Left lung (tissue), 4 donors: ENCODE measurements at regions not wholly inside any gene's neighbourhood (a gene's known extent, or its start where the extent isn't known, plus 50 kb on each side); places are given as distances from the start of the nearest gene placed in this dataset.

Source experiments
- ATAC-seq: fragments of 200-7000 bp; cut with Tn5 transposase; one replicate; pipeline ENCODE4 v1.9.1; 2020; ENCODE audit warnings: moderate library complexity
- DNase-seq, 4 donors: peaks; one replicate each; pipeline ENCODE4 v3.0.0-alpha.2; 2013 to 2020
- H3K27ac ChIP-seq, 2 donors: fragments of 200-600 bp; sonication (generic) in 1 of 2; one replicate each; pipeline versions ENCODE4 v1.5.0 to v1.8.0; 2020 to 2021
- H3K27me3 ChIP-seq, 2 donors: fragments of 200-600 bp; sonication (generic) in 1 of 2; one replicate each; pipeline versions ENCODE4 v1.5.0 to v1.8.0; 2020 to 2021
- H3K36me3 ChIP-seq, 2 donors: fragments of 200-600 bp; sonication (generic) in 1 of 2; one replicate each; pipeline versions ENCODE4 v1.5.0 to v1.8.0; 2020 to 2021
- H3K4me1 ChIP-seq, 2 donors: fragments of 200-600 bp; one replicate each; pipeline ENCODE4 v1.8.0; 2021
- H3K4me3 ChIP-seq, 2 donors: fragments of 200-600 bp; sonication (generic) in 1 of 2; one replicate each; pipeline versions ENCODE4 v1.5.0 to v1.8.0; 2020 to 2021; ENCODE audit warnings: mild to moderate bottlenecking in 1 of 2
- H3K9me3 ChIP-seq, 2 donors: fragments of 200-600 bp; sonication (generic) in 1 of 2; one replicate each; pipeline versions ENCODE4 v1.5.0 to v1.8.0; 2020 to 2021
- CTCF ChIP-seq, 2 donors: fragments of 200-600 bp; sonication (generic) in 1 of 2; IDR thresholded peaks; one replicate each; pipeline versions ENCODE4 v1.5.0 to v1.8.0; 2021; ENCODE audit warnings: antibody characterized with exemption in 2 of 2
- intact Hi-C, 2 donors: fragments of 100-400 bp; cut with DNase I; formaldehyde crosslinking; loops; one replicate each; pipeline versions ENCODE4 v1.11.2 to v1.14.2; 2022
- donor health status: DM: no; HTN: yes; CAD: no.
- donor health status: DM: no; HTN: no; CAD: no.

- no peaks in the 10 kb centered on the region for H3K27me3 ChIP-seq
- no peaks in the 10 kb centered on the region for H3K36me3 ChIP-seq
- no peak overlapping the region for H3K4me3 ChIP-seq
- no peak for DNase-seq
- no peak for ATAC-seq
- H3K4me1 ChIP-seq = no peaks in the 10 kb centered on the region
- intact Hi-C loops = no loop called here
- H3K27ac ChIP-seq = no peak overlapping the region
- TF ChIP-seq CTCF (IDR thresholded peaks at IDR 0.05) = no peak
- no peaks in the 10 kb centered on the region for H3K9me3 ChIP-seq
Measured at GRCh38 chr5:18117968-18118367, 483.7 kb downstream of the TAF11L14 start.

- intact Hi-C loops = no loop called here
- DNase-seq = peak in 1 of 4 donors; percentile 33
- no peak for ATAC-seq
- H3K36me3 ChIP-seq = no peaks in the 10 kb centered on the region
- H3K4me1 ChIP-seq = no peaks in the 10 kb centered on the region
- H3K4me3 ChIP-seq = no peak overlapping the region
- H3K9me3 ChIP-seq = no peaks in the 10 kb centered on the region
- no peak for TF ChIP-seq CTCF (IDR thresholded peaks at IDR 0.05)
- no peaks in the 10 kb centered on the region for H3K27me3 ChIP-seq
- H3K27ac ChIP-seq = no peak overlapping the region
Measured at GRCh38 chr5:18119156-18119785, 485.0 kb downstream of the TAF11L14 start.

GRCh38 chr5:18141222-18141621, 507.0 kb downstream of the TAF11L14 start:
- Histone ChIP-seq H3K4me3 (no peak overlapping the region), H3K27me3 (no peaks in the 10 kb centered on the region), H3K36me3 (no peaks in the 10 kb centered on the region), H3K9me3 (peaks cover 0 to 15% of the 10 kb centered on the region in 2 donors), H3K27ac (no peak overlapping the region), H3K4me1 (no peaks in the 10 kb centered on the region)
- no peak for TF ChIP-seq CTCF (IDR thresholded peaks at IDR 0.05)
- no peak for ATAC-seq
- DNase-seq = no peak
- intact Hi-C loops = no loop called here

- ATAC-seq = no peak
- H3K4me3 ChIP-seq = no peak overlapping the region
- H3K4me1 ChIP-seq = no peaks in the 10 kb centered on the region
- H3K36me3 ChIP-seq = no peaks in the 10 kb centered on the region
- peak in 2 of 4 donors; percentile 10 to 37 for DNase-seq
- peaks cover 0 to 14% of the 10 kb centered on the region in 2 donors for H3K9me3 ChIP-seq
- intact Hi-C loops = no loop called here
- no peaks in the 10 kb centered on the region for H3K27me3 ChIP-seq
- TF ChIP-seq CTCF (IDR thresholded peaks at IDR 0.05) = no peak
- no peak overlapping the region for H3K27ac ChIP-seq
Measured at GRCh38 chr5:18142831-18143230, 508.6 kb downstream of the TAF11L14 start.

- Histone ChIP-seq H3K27me3 (no peaks in the 10 kb centered on the region), H3K4me3 (no peak overlapping the region), H3K9me3 (no peaks in the 10 kb centered on the region), H3K4me1 (no peaks in the 10 kb centered on the region), H3K36me3 (no peaks in the 10 kb centered on the region), H3K27ac (no peak overlapping the region)
- no peak for DNase-seq
- ATAC-seq = no peak
- TF ChIP-seq CTCF (IDR thresholded peaks at IDR 0.05) = no peak
- intact Hi-C loops = no loop called here
Measured at GRCh38 chr5:18152671-18153070, 518.4 kb downstream of the TAF11L14 start.
